GM12874 (cell line): ENCODE measurements at regions not wholly inside any gene's neighbourhood (a gene's known extent, or its start where the extent isn't known, plus 50 kb on each side); places are given as distances from the start of the nearest gene placed in this dataset.

Experiments
- TF ChIP-seq, protein P1 (sequence below): IDR thresholded peaks from 2 replicates; pipeline ENCODE4 v1.5.1; 2011; ENCODE audit warnings: low read depth, mild to moderate bottlenecking, control low read depth, low read length, moderate library complexity; ENCODE audit not compliant: insufficient read depth

GRCh38 chr5:2258861-2259260 is 376.1 kb upstream of the IRX4 start:
- TF ChIP-seq, protein P1, sequence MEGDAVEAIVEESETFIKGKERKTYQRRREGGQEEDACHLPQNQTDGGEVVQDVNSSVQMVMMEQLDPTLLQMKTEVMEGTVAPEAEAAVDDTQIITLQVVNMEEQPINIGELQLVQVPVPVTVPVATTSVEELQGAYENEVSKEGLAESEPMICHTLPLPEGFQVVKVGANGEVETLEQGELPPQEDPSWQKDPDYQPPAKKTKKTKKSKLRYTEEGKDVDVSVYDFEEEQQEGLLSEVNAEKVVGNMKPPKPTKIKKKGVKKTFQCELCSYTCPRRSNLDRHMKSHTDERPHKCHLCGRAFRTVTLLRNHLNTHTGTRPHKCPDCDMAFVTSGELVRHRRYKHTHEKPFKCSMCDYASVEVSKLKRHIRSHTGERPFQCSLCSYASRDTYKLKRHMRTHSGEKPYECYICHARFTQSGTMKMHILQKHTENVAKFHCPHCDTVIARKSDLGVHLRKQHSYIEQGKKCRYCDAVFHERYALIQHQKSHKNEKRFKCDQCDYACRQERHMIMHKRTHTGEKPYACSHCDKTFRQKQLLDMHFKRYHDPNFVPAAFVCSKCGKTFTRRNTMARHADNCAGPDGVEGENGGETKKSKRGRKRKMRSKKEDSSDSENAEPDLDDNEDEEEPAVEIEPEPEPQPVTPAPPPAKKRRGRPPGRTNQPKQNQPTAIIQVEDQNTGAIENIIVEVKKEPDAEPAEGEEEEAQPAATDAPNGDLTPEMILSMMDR = no peak

DNA sequence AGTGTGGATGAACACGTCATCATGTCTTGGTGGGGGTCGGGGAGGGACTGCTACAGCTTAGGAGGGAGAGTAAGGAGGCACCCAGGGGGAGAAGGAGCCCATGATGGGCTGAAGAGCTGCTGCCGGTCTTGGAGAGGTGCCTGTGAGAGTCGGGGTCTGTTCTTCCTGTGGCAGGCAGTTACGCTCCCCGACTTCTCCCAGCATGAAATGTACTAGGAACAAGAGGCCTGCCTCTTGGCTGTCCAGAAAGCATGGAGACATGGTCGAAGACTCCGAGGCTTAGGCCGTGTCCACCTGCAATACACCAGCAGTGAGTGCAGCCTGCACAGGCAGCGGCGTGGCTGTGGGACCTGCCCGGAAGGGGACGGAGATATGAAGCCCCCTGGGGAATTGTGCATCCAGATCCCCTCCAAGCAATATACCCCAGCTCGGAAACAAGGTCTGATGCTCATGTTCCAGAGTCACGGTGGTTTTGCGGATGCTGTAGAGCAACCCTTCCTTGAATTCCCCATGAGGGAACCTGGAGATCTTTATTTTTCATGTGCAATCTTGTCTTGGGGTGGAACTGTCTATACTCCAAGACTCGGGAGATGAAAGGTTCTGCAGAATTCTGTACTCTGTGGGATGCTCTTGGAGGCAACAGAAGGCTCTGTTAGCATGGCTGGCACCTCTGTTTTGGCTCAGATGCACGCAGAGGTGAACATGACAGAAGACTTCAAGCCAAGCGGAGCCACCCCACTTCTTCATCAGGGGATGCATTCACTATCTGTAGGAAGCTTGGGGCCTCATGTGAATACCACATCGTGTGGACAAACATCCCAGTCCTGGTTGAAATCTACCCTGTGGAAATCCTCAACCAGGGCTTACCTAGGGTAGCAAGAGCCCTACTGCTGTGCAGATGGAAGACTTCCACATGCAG is 374.9 kb upstream of the IRX4 start:
- TF ChIP-seq, protein P1 = no peak

DNA sequence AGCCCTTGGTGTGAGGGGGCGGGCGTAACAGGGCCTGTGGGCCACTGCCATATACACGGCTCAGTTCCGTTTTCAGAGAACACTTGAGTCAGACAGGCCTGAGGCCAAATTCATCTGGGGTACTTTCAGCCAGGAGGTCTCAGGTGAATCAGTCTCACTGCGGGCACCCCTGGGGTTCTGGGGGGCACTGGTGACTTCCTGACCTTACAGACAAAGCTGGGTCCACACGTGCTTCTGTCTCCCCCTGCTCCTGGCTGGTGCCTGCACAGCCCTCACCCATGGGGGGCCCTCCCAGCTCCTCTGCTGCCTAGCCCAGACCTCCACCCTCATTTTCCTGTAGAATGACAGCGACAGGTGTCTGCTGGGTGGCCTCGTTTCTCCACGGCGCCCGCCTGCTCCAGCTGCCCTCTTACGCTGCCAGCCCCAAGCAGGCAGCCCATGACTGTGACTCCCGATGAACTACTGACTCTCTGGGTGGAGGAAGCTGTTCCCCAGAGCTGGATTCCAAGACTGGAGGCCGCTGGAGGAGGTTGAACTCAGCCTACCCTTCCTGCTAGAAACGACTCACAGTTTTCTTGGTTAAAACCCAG is 374.1 kb upstream of the IRX4 start:
- TF ChIP-seq, protein P1 = no peak

- TF ChIP-seq, protein P1 = no peak
Observed at GRCh38 chr5:2255915-2256690, 373.4 kb upstream of the IRX4 start.

GRCh38 chr5:2254880-2255750 is 372.4 kb upstream of the IRX4 start:
- TF ChIP-seq, protein P1 = no peak

DNA sequence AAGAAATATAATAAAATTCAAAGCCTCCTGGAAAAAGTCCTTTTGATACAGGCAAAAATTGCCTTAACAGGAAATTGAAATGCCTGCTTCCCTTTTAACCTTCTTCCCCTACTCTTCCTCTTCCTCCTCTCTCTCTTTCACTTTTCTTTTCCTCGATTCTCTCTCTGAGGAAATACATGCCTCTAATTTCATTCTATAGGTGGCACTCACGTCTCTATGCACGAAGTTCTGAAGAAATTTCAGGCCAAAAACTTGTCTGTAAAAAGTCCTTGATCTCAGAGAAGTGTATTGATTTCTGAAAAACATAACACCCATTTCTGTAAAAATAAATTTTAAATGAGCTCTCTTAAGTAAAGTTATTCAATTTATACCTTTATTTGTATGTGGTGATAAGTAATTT is 371.7 kb upstream of the IRX4 start:
- TF ChIP-seq, protein P1 = no peak
